ENCODE measurements at regions not wholly inside any gene's neighbourhood (a gene's known extent, or its start where the extent isn't known, plus 50 kb on each side); places are given as distances from the start of the nearest gene placed in this dataset.

DNA sequence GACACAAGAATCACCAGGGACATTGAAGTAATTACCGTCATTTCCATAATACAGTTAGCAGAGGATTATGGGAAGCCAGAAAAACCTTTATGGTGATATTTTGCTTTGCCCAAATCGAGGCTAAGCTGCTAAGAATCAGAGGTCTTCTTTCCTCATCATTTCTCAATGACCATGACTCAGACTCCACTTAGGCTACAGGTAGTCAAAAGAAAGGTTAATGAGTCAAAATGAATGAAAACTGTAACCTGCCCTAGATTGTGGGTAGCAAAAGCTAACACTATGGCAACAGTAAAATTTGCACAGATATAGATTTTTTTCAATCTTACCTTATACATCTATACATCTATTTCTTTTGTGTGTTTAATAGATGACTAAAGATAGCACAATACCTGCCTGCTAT, 185.8 kb downstream of the CARTPT start:
- ATAC-seq (ENCODE audit: insufficient number of reproducible peaks, low FRiP score, low read depth) (no peak), DNase-seq (ENCODE audit: low spot score) (no peak)
- peaks cover 3 to 31% of the 10 kb centered on the region in 2 donors for H3K4me1 ChIP-seq (ENCODE audit: control insufficient read depth in 1 of 2, low read depth in 2 of 2)
- H3K27me3 ChIP-seq (replicated peaks; ENCODE audit: insufficient read depth) = no peaks in the 10 kb centered on the region
- no peaks in the 10 kb centered on the region for H3K36me3 ChIP-seq
- TF ChIP-seq, protein P1, sequence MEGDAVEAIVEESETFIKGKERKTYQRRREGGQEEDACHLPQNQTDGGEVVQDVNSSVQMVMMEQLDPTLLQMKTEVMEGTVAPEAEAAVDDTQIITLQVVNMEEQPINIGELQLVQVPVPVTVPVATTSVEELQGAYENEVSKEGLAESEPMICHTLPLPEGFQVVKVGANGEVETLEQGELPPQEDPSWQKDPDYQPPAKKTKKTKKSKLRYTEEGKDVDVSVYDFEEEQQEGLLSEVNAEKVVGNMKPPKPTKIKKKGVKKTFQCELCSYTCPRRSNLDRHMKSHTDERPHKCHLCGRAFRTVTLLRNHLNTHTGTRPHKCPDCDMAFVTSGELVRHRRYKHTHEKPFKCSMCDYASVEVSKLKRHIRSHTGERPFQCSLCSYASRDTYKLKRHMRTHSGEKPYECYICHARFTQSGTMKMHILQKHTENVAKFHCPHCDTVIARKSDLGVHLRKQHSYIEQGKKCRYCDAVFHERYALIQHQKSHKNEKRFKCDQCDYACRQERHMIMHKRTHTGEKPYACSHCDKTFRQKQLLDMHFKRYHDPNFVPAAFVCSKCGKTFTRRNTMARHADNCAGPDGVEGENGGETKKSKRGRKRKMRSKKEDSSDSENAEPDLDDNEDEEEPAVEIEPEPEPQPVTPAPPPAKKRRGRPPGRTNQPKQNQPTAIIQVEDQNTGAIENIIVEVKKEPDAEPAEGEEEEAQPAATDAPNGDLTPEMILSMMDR (IDR thresholded peaks at IDR 0.05) = no peak
- H3K9me3 ChIP-seq = no peaks in the 10 kb centered on the region
- no peak overlapping the region for H3K4me3 ChIP-seq
- no peak overlapping the region for H3K27ac ChIP-seq

DNA sequence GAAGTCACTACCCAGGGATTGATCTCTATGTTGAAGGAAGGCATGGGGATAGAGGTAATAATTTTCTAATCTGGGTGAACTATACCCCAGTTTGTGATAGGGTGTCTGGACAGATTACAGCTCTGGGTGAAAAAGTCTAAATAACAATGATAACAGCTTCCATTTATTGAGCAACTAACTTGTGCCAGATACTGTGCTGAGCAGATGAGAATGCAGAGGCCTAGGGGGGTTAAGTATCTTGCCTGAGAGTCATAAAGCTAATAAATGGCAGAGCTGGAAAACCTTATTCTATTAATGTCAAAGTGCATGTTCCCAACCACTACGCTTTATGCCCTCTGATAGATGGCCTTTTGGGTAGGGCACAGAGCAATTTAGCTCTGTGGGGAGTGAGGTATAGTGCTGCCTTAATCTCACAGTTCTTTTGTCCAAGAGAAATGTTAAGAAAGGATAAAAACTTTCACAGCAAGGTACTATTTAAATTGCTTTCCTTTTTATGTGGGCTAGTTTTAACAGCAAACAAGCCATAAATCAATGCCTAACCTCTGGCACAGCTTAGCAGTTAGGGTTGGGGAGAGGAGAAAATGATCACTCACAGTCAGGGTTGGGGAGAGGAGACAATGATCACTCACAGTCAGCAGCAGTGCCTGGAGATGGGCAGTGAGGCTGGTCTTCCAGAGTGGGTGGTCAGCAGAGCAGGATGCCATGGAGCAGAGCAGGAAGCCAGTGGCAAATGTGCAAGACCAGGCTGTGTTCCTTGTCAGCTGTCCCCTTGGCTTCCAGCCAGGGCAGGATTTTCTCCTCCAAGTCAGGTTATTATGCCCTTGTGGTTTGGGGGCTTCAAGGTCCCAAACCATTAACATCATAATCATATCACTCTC, 187.0 kb downstream of the CARTPT start:
- Histone ChIP-seq H3K36me3 (no peaks in the 10 kb centered on the region), H3K4me1 (ENCODE audit: control insufficient read depth in 1 of 2, low read depth in 2 of 2) (peaks cover 3 to 28% of the 10 kb centered on the region in 2 donors), H3K9me3 (no peaks in the 10 kb centered on the region), H3K27ac (no peak overlapping the region), H3K27me3 (replicated peaks; ENCODE audit: insufficient read depth) (no peaks in the 10 kb centered on the region), H3K4me3 (no peak overlapping the region)
- TF ChIP-seq, protein P1 (IDR thresholded peaks at IDR 0.05) = no peak
- ATAC-seq (ENCODE audit: insufficient number of reproducible peaks, low FRiP score, low read depth) (no peak), DNase-seq (ENCODE audit: low spot score) (no peak)

DNA sequence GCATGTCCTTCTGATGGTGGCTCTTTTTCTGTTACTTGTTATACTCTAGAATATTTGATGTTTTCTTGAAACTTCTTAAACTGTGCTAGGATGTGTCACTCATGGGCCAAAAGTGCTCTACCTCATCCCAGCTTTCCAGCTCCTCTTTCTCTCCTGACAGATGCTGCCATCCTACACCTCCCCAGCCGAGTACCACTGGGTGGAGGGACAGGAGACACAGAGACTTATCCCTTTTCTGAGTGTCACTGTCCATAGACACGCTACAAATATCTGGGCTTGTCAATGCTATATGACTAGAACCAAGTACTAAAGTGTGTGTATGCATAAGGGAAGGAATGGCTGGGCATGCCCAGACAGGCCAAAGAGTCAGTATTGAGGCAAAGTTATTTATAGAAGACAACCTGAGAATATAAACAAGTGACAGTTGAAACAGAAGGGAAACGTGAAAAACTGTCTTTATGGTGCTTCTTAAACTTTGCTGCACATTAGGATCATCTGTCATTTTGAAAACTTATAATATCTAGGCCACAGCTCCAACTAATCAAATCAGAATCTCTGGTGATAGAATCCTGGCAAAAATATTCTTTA, 188.0 kb downstream of the CARTPT start:
- peaks cover 3 to 28% of the 10 kb centered on the region in 2 donors for H3K4me1 ChIP-seq (ENCODE audit: control insufficient read depth in 1 of 2, low read depth in 2 of 2)
- DNase-seq (ENCODE audit: low spot score) (no peak), ATAC-seq (ENCODE audit: insufficient number of reproducible peaks, low FRiP score, low read depth) (no peak)
- peak overlapping the region in 1 of 2 donors; percentile 7 for H3K27ac ChIP-seq
- TF ChIP-seq, protein P1 (IDR thresholded peaks at IDR 0.05) = no peak
- no peaks in the 10 kb centered on the region for H3K36me3 ChIP-seq
- no peaks in the 10 kb centered on the region for H3K27me3 ChIP-seq (replicated peaks; ENCODE audit: insufficient read depth)
- no peaks in the 10 kb centered on the region for H3K9me3 ChIP-seq
- H3K4me3 ChIP-seq = no peak overlapping the region

DNA sequence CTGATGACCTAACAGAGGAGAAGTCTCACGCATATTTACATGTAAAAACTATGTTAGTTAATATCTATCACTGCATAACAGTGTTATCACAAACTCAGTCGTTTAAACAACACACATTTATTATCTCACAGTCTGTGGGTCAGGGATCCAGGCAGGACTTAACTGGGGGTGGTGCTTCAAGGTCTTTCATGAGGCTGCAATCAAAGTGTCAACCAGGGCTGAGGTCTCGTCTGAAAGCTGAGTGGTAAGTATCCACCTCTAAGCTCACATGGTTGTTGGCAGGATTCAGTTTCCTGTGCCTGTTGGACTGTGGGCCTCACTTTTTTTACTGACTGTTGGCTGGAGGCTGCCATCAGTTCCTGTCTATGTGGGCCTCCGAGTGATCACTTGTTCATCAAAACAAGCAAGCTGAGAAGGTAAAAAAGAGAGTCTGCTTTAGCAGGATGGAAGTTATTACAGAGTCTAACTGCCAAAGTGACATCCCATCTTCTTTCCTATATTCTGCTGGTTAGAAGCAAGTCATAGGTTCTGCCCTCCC, 188.6 kb downstream of the CARTPT start:
- H3K27ac ChIP-seq = peak overlapping the region in 1 of 2 donors; percentile 7
- DNase-seq (ENCODE audit: low spot score) (no peak), ATAC-seq (ENCODE audit: insufficient number of reproducible peaks, low FRiP score, low read depth) (no peak)

DNA sequence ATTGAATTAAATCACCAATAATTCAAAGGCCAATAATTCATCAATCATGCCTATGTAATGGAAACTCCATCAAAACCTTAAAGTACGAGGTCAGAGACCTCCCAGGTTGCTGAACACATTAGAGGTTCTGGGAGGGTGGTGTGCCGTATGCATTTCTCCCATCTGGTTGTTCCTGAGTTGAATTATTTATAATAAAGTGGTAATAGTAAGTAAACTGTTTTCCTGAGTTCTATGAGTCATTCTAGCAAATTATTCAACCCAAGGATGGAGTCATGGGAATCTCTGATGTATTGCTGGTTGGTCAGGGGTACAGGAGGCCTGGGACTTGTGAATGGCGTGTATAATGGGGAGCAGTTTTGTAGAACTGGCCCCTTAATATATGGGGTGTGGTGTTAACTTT, 191.7 kb downstream of the CARTPT start:
- Histone ChIP-seq H3K4me1 (ENCODE audit: control insufficient read depth in 1 of 2, low read depth in 2 of 2) (peaks cover 6 to 41% of the 10 kb centered on the region in 2 donors), H3K36me3 (no peaks in the 10 kb centered on the region), H3K9me3 (no peaks in the 10 kb centered on the region), H3K27ac (no peak overlapping the region), H3K4me3 (no peak overlapping the region), H3K27me3 (replicated peaks; ENCODE audit: insufficient read depth) (no peaks in the 10 kb centered on the region)
- DNase-seq (ENCODE audit: low spot score) (no peak), ATAC-seq (ENCODE audit: insufficient number of reproducible peaks, low FRiP score, low read depth) (no peak)
- TF ChIP-seq, protein P1 (IDR thresholded peaks at IDR 0.05) = no peak

More for the DNA sequence above, 188.6 kb downstream of the CARTPT start:
- H3K36me3 ChIP-seq = no peaks in the 10 kb centered on the region
- peaks cover 3 to 28% of the 10 kb centered on the region in 2 donors for H3K4me1 ChIP-seq (ENCODE audit: control insufficient read depth in 1 of 2, low read depth in 2 of 2)
- H3K27me3 ChIP-seq (replicated peaks; ENCODE audit: insufficient read depth) = no peaks in the 10 kb centered on the region
- H3K9me3 ChIP-seq = no peaks in the 10 kb centered on the region
- no peak overlapping the region for H3K4me3 ChIP-seq
- TF ChIP-seq, protein P1 (IDR thresholded peaks at IDR 0.05) = no peak
